PC-3 (cell line): ENCODE measurements at regions not wholly inside any gene's neighbourhood (a gene's known extent, or its start where the extent isn't known, plus 50 kb on each side); places are given as distances from the start of the nearest gene placed in this dataset.

Experiments
- ATAC-seq: fragments of 200-7000 bp; cut with Tn5 transposase; 2 replicates; pipeline ENCODE4 v1.9.1; 2020; ENCODE audit warnings: mild to moderate bottlenecking, moderate library complexity
- BruUV-seq: library from RNA; stranded (reverse); fragments of 400-500 nt; replicated peaks from 2 replicates; lab custom pipeline; 2021; lab: Mats Ljungman, UMichigan
- CTCF ChIA-PET: fragments of 300-600 bp; sonication (Branson Sonifier 250); formaldehyde crosslinking; loops from one replicate; lab custom pipeline; 2022; ENCODE audit warnings: antibody characterized with exemption; lab: Charles Lee
- POLR2A ChIA-PET: fragments of 300-600 bp; sonication (Branson Sonifier 250); formaldehyde crosslinking; loops from one replicate; lab custom pipeline; 2022; ENCODE audit warnings: antibody characterized with exemption; ENCODE audit not compliant: unreplicated experiment; lab: Charles Lee
- DNase-seq: peaks from one replicate; pipeline ENCODE4 v3.0.0-alpha.2; 2015
- H2AFZ ChIP-seq: fragments of 300-600 bp; sonication (generic); 2 replicates; pipeline ENCODE4 v1.6.0; 2016; ENCODE audit warnings: antibody characterized with exemption, low read length
- H3F3A ChIP-seq: fragments of 300-600 bp; sonication (generic); one replicate; pipeline ENCODE4 v1.6.0; 2017; ENCODE audit warnings: antibody characterized with exemption, low read length, control low read depth, mild to moderate bottlenecking; ENCODE audit not compliant: unreplicated experiment
- H3K27ac ChIP-seq: fragments of 300-600 bp; sonication (generic); 2 replicates; pipeline ENCODE4 v1.5.1; 2016; ENCODE audit warnings: mild to moderate bottlenecking, low read length
- H3K27me3 ChIP-seq: fragments of 300-600 bp; sonication (generic); 2 replicates; pipeline ENCODE4 v1.6.1; 2016; ENCODE audit warnings: low read length, mixed read lengths
- H3K36me3 ChIP-seq: fragments of 300-600 bp; sonication (generic); 2 replicates; pipeline ENCODE4 v1.6.1; 2016; ENCODE audit warnings: low read depth, mixed run types, low read length, mixed read lengths
- H3K4me1 ChIP-seq: fragments of 300-600 bp; sonication (generic); 2 replicates; pipeline ENCODE4 v1.5.1; 2016; ENCODE audit warnings: low read length; ENCODE audit not compliant: insufficient read depth
- H3K4me2 ChIP-seq: fragments of 300-600 bp; sonication (generic); 2 replicates; pipeline ENCODE4 v1.6.0; 2016; ENCODE audit warnings: low read length
- H3K4me3 ChIP-seq: fragments of 300-600 bp; sonication (generic); 2 replicates; pipeline ENCODE4 v1.5.1; 2016; ENCODE audit warnings: mild to moderate bottlenecking, low read length, mixed read lengths
- H3K79me2 ChIP-seq: fragments of 300-600 bp; sonication (generic); 2 replicates; pipeline ENCODE4 v1.6.1; 2017; ENCODE audit warnings: low read length, mixed read lengths
- H3K9ac ChIP-seq: fragments of 300-600 bp; sonication (generic); 2 replicates; pipeline ENCODE4 v1.6.0; 2016; ENCODE audit warnings: mild to moderate bottlenecking, low read length
- H3K9me2 ChIP-seq: fragments of 300-600 bp; sonication (generic); replicated peaks from 2 replicates; pipeline ENCODE4 v1.6.1; 2016; ENCODE audit warnings: mixed run types, low read length, mixed read lengths
- H3K9me3 ChIP-seq: fragments of 300-600 bp; sonication (generic); 2 replicates; pipeline ENCODE4 v1.6.1; 2016; ENCODE audit warnings: low read length, mixed read lengths
- H4K20me1 ChIP-seq: fragments of 300-600 bp; sonication (generic); 2 replicates; pipeline ENCODE4 v1.6.1; 2016; ENCODE audit warnings: low read length, mixed read lengths
- CTCF ChIP-seq: fragments of 300-600 bp; sonication (generic); conservative IDR thresholded peaks from 2 replicates; pipeline ENCODE4 v1.5.1; 2017; ENCODE audit warnings: antibody characterized with exemption, low read depth, mild to moderate bottlenecking, low read length
- EZH2 ChIP-seq: fragments of 300-600 bp; sonication (generic); IDR thresholded peaks from one replicate; pipeline ENCODE4 v1.6.1; 2017; ENCODE audit warnings: antibody characterized with exemption, mild to moderate bottlenecking, low read length; ENCODE audit not compliant: unreplicated experiment
- EZH2phosphoT487 ChIP-seq: fragments of 300-600 bp; sonication (generic); IDR thresholded peaks from 2 replicates; pipeline ENCODE4 v1.6.1; 2018; ENCODE audit warnings: mild to moderate bottlenecking, antibody characterized with exemption, low read length, borderline replicate concordance
- intact Hi-C: fragments of 100-400 bp; cut with micrococcal nuclease; formaldehyde crosslinking; loops from 2 replicates; pipeline ENCODE4 v1.9.0; 2023

- DNase-seq (peak; percentile 32), ATAC-seq (no peak)
- Histone ChIP-seq H3K36me3 (no peaks in the 10 kb centered on the region), H4K20me1 (no peaks in the 10 kb centered on the region), H3K4me2 (no peak overlapping the region), H3K27me3 (0 out of 2 replicates have a peak, but pooled peaks cover 5% of the 10 kb centered on the region), H3K4me1 (no peaks in the 10 kb centered on the region), H3K9ac (no peak overlapping the region), H2AFZ (no peak overlapping the region), H3F3A (no peaks in the 10 kb centered on the region), H3K27ac (no peak overlapping the region), H3K79me2 (no peaks in the 10 kb centered on the region), H3K4me3 (no peak overlapping the region), H3K9me3 (no peaks in the 10 kb centered on the region), H3K9me2 (no peaks in the 10 kb centered on the region)
- BruUV-seq: no TSS peak
- ChIA-PET POLR2A (no interaction called here), CTCF (no interaction called here)
- TF ChIP-seq EZH2phosphoT487: no peak
- peak; percentile 56 for TF ChIP-seq CTCF
- intact Hi-C loops: loop anchor here (10.0 kb wide), 1 partner anchor 1620 kb away; no protein-coding TSS in a partner anchor
Measured at GRCh38 chr10:9305018-9305655, 1250.6 kb downstream of the GATA3 start.

- H3K4me1 ChIP-seq: no peaks in the 10 kb centered on the region
- DNase-seq (peak; percentile 2), ATAC-seq (no peak)
- H3F3A ChIP-seq: no peaks in the 10 kb centered on the region
- no TSS peak for BruUV-seq
- no peaks in the 10 kb centered on the region for H3K9me2 ChIP-seq
- no peak overlapping the region for H2AFZ ChIP-seq
- no peaks in the 10 kb centered on the region for H3K36me3 ChIP-seq
- POLR2A ChIA-PET: no interaction called here
- H3K79me2 ChIP-seq: no peaks in the 10 kb centered on the region
- no peaks in the 10 kb centered on the region for H4K20me1 ChIP-seq
- no peak overlapping the region for H3K4me2 ChIP-seq
- no peak for TF ChIP-seq EZH2phosphoT487
- 0 out of 2 replicates have a peak, but pooled peaks have one; percentile 24 for TF ChIP-seq CTCF
- CTCF ChIA-PET: interaction anchor here (0.7 kb wide), 1 partner anchor 1454 kb away, joined by 4 read pairs; no protein-coding TSS in a partner anchor
- no peak overlapping the region for H3K9ac ChIP-seq
- 0 out of 2 replicates have a peak, but pooled peaks cover 5% of the 10 kb centered on the region for H3K27me3 ChIP-seq
- no peak overlapping the region for H3K27ac ChIP-seq
- intact Hi-C loops: no loop called here
- H3K4me3 ChIP-seq: no peak overlapping the region
- H3K9me3 ChIP-seq: no peaks in the 10 kb centered on the region
Measured at GRCh38 chr10:9311702-9312499, 1257.4 kb downstream of the GATA3 start.

GRCh38 chr10:9315292-9315691, 1260.8 kb downstream of the GATA3 start:
- POLR2A ChIA-PET: no interaction called here
- H3K36me3 ChIP-seq: no peaks in the 10 kb centered on the region
- no peak overlapping the region for H2AFZ ChIP-seq
- H4K20me1 ChIP-seq: no peaks in the 10 kb centered on the region
- intact Hi-C loops: no loop called here
- no peaks in the 10 kb centered on the region for H3K79me2 ChIP-seq
- H3K9ac ChIP-seq: no peak overlapping the region
- H3K27ac ChIP-seq: no peak overlapping the region
- no peaks in the 10 kb centered on the region for H3K4me1 ChIP-seq
- no peaks in the 10 kb centered on the region for H3K9me2 ChIP-seq
- CTCF ChIA-PET: no interaction called here
- no peak overlapping the region for H3K4me2 ChIP-seq
- H3K4me3 ChIP-seq: no peak overlapping the region
- no peaks in the 10 kb centered on the region for H3K9me3 ChIP-seq
- no peak for TF ChIP-seq EZH2phosphoT487
- no peak for TF ChIP-seq CTCF
- TF ChIP-seq EZH2: no peak
- H3K27me3 ChIP-seq: no peaks in the 10 kb centered on the region
- no peak for ATAC-seq
- DNase-seq: no peak
- no peaks in the 10 kb centered on the region for H3F3A ChIP-seq
- no TSS peak for BruUV-seq
